Natural killer cell (primary cell): ENCODE measurements at regions not wholly inside any gene's neighbourhood (a gene's known extent, or its start where the extent isn't known, plus 50 kb on each side); places are given as distances from the start of the nearest gene placed in this dataset.
A peak's percentile ranks its signal among the peaks of the same experiment; 100 is the strongest.
"Not testable (repeated sequence)": the region's sequence is repeated elsewhere in the genome, so short reads cannot be mapped to it uniquely, and the experiment has no call there.

Experiments
- ATAC-seq, 3 donors: fragments of 150-1000 bp in 2 of 3; fragments of 200-7000 bp in 1 of 3; cut with Tn5 transposase; 1 replicate in 1 of 3; 2 replicates in 2 of 3; pipeline ENCODE4 v1.10.0; 2021; ENCODE audit warnings: mild to moderate bottlenecking in 2 of 3, moderate library complexity in 2 of 3
- DNase-seq, 2 donors: peaks; one replicate each; pipeline versions ENCODE4 v3.0.0 to v3.0.0-alpha.2; 2013 to 2021; ENCODE audit warnings: mixed read lengths in 1 of 2
- H3K27ac ChIP-seq: one replicate; pipeline ENCODE4 v1.5.1; 2013; ENCODE audit warnings: mild to moderate bottlenecking, low read length
- H3K27me3 ChIP-seq: one replicate; pipeline ENCODE4 v1.6.1; 2013; ENCODE audit warnings: low read length; ENCODE audit not compliant: control insufficient read depth, insufficient read depth
- H3K36me3 ChIP-seq: one replicate; pipeline ENCODE4 v1.6.1; 2013; ENCODE audit warnings: low read length; ENCODE audit not compliant: control insufficient read depth, insufficient read depth
- H3K4me1 ChIP-seq: one replicate; pipeline ENCODE4 v1.6.1; 2013; ENCODE audit warnings: low read length; ENCODE audit not compliant: control insufficient read depth, insufficient read depth
- H3K4me3 ChIP-seq: one replicate; pipeline ENCODE4 v1.5.1; 2013; ENCODE audit warnings: low read length
- H3K9me3 ChIP-seq: one replicate; pipeline ENCODE4 v1.6.1; 2013; ENCODE audit warnings: low read length; ENCODE audit not compliant: control insufficient read depth, insufficient read depth
- H3K27ac Mint-ChIP-seq, 2 donors: one replicate each; pipeline ENCODE4 v1.8.0; 2022; ENCODE audit warnings: mild to moderate bottlenecking in 2 of 2, mixed read lengths in 2 of 2, moderate library complexity in 1 of 2
- H3K27me3 Mint-ChIP-seq, 2 donors: one replicate each; pipeline ENCODE4 v1.8.0; 2022; ENCODE audit warnings: low read depth in 2 of 2, mixed read lengths in 2 of 2
- H3K36me3 Mint-ChIP-seq: one replicate; pipeline ENCODE4 v1.8.0; 2022; ENCODE audit warnings: mixed read lengths
- H3K4me1 Mint-ChIP-seq, 2 donors: one replicate each; pipeline ENCODE4 v1.8.0; 2022; ENCODE audit warnings: mixed read lengths in 2 of 2
- H3K4me3 Mint-ChIP-seq: one replicate; pipeline ENCODE4 v1.8.0; 2022; ENCODE audit warnings: mild to moderate bottlenecking, moderate library complexity, mixed read lengths
- H3K9me3 Mint-ChIP-seq, 2 donors: one replicate each; pipeline ENCODE4 v1.8.0; 2022; ENCODE audit warnings: mixed read lengths in 2 of 2
- CTCF ChIP-seq: fragments of 200-600 bp; IDR thresholded peaks from one replicate; pipeline ENCODE4 v1.8.0; 2022; ENCODE audit warnings: antibody characterized with exemption
- WGBS: methylation state at CpG from one replicate; pipeline ENCODE4 v1.1.7; 2013; ENCODE audit warnings: missing lambda C conversion rate; ENCODE audit not compliant: insufficient coverage; 5-methylcytosine and 5-hydroxymethylcytosine counted together
- intact Hi-C: fragments of 100-400 bp; cut with micrococcal nuclease; formaldehyde crosslinking; loops from one replicate; pipeline ENCODE4 v1.14.2; 2022

- Mint-ChIP-seq H3K4me3 (peak overlapping the region; percentile 70), H3K36me3 (no peaks in the 10 kb centered on the region), H3K4me1 (peaks cover 10 to 14% of the 10 kb centered on the region in 2 donors), H3K27me3 (peaks cover 0 to 5% of the 10 kb centered on the region in 2 donors), H3K27ac (peak overlapping the region; percentile 84), H3K9me3 (no peaks in the 10 kb centered on the region)
- no peak overlapping the region for H3K4me3 ChIP-seq
- no peaks in the 10 kb centered on the region for H3K36me3 ChIP-seq
- intact Hi-C loops: loop anchor here (10.0 kb wide), 1 partner anchor 154 kb away; the partner anchor contains the start of gene SLC4A7
- ATAC-seq (peak; percentile 70 to 94 (median 76)), DNase-seq (peak in 1 of 2 donors; percentile 66)
- 44% methylated on average over 2 of the region's 2 CpGs for WGBS
- H3K4me1 ChIP-seq: peaks cover 11% of the 10 kb centered on the region
- H3K27ac ChIP-seq: peak overlapping the region; percentile 70
- no peaks in the 10 kb centered on the region for H3K27me3 ChIP-seq
- TF ChIP-seq CTCF: no peak
- no peaks in the 10 kb centered on the region for H3K9me3 ChIP-seq
Measured at GRCh38 chr3:27639271-27639670, 82.9 kb downstream of the EOMES start.

DNA sequence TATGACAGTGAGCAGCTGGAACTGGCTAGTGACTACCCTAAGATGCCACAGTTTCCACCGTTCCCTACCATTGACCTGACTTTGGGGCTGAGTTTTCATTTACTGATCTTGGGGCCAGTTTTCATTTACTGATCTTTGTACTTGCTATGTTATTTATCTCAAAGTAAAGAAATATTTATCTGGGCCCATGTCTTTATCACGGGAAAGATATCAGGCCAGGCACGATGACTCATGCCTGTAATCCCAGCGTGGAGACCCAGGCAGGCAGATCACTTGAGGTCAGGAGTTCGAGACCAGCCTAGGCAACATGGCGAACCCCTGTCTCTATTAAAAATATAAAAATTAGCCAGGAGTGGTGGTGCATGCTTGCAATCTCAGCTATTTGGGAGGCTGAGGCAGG, 83.5 kb downstream of the EOMES start:
- H3K36me3 ChIP-seq: no peaks in the 10 kb centered on the region
- no peaks in the 10 kb centered on the region for H3K9me3 ChIP-seq
- no peak overlapping the region for H3K4me3 Mint-ChIP-seq
- no peaks in the 10 kb centered on the region for H3K27me3 ChIP-seq
- H3K27ac Mint-ChIP-seq: peak overlapping the region; percentile 84
- intact Hi-C loops: loop anchor here (10.0 kb wide), 1 partner anchor 154 kb away; the partner anchor contains the start of gene SLC4A7
- H3K27ac ChIP-seq: no peak overlapping the region
- H3K4me1 Mint-ChIP-seq: peaks cover 15 to 17% of the 10 kb centered on the region in 2 donors
- ATAC-seq: no peak
- no peak for TF ChIP-seq CTCF
- H3K27me3 Mint-ChIP-seq: peaks cover 0 to 5% of the 10 kb centered on the region in 2 donors
- 100% methylated on average over 5 of the region's 6 CpGs for WGBS
- H3K36me3 Mint-ChIP-seq: no peaks in the 10 kb centered on the region
- H3K4me1 ChIP-seq: peaks cover 11% of the 10 kb centered on the region
- H3K9me3 Mint-ChIP-seq: no peaks in the 10 kb centered on the region
- H3K4me3 ChIP-seq: no peak overlapping the region
- no peak for DNase-seq

DNA sequence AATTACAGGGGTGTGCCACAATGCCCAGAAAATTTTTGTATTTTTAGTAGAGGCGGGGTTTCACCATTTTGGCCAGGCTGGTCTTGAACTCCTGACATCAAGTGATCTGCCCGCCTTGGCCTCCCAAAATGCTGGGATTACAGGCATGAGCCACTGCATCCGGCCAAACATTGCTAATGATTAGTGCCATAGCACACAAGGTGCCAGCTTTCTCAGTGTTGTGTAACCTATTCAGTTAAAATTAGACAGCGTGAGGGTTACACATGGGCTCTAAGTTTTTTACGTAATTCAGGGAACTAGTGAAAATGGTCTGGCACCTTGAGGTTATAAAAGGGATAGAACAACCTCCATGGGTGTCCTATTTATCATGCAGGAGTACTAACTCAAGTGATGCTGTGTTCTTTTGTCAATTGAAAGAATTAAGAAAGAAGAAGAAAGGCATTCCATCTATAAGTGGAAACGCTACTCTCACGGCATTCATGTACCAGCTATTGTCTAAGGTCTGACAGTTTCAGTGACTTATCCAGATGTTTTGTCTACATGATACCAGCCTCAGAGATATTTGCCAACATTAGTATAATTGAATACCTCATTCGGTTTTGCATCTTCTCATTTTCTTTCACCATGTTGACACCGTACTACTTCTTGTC, 84.7 kb downstream of the EOMES start:
- no peaks in the 10 kb centered on the region for H3K27me3 ChIP-seq
- DNase-seq (no peak), ATAC-seq (no peak)
- 95% methylated on average over 9 of the region's 9 CpGs for WGBS
- Mint-ChIP-seq H3K9me3 (no peaks in the 10 kb centered on the region), H3K36me3 (no peaks in the 10 kb centered on the region), H3K4me3 (no peak overlapping the region), H3K27ac (peak overlapping the region in 1 of 2 donors; percentile 84), H3K4me1 (peaks cover 24 to 26% of the 10 kb centered on the region in 2 donors), H3K27me3 (no peaks in the 10 kb centered on the region)
- H3K9me3 ChIP-seq: no peaks in the 10 kb centered on the region
- no peak overlapping the region for H3K27ac ChIP-seq
- no peak overlapping the region for H3K4me3 ChIP-seq
- TF ChIP-seq CTCF: no peak
- no peaks in the 10 kb centered on the region for H3K36me3 ChIP-seq
- intact Hi-C loops: loop anchor here (10.0 kb wide), 1 partner anchor 153 kb away; the partner anchor contains the start of gene SLC4A7
- H3K4me1 ChIP-seq: peaks cover 11% of the 10 kb centered on the region

- H3K27me3 ChIP-seq, H3K4me3 Mint-ChIP-seq, H3K36me3 Mint-ChIP-seq, H3K27me3 Mint-ChIP-seq, H3K27ac ChIP-seq, H3K36me3 ChIP-seq, ATAC-seq, DNase-seq, H3K9me3 ChIP-seq, H3K4me3 ChIP-seq, H3K9me3 Mint-ChIP-seq: not testable (repeated sequence)
- Mint-ChIP-seq H3K4me1 (peaks cover 26 to 28% of the 10 kb centered on the region in 2 donors), H3K27ac (peak overlapping the region in 1 of 2 donors; percentile 14)
- WGBS: 96% methylated on average over 3 of the region's 5 CpGs
- H3K4me1 ChIP-seq: peaks cover 15% of the 10 kb centered on the region
- intact Hi-C loops: loop anchor here (10.0 kb wide), 1 partner anchor 150 kb away; the partner anchor contains the start of gene SLC4A7
Measured at GRCh38 chr3:27635006-27635405, 87.1 kb downstream of the EOMES start.
